Testis (tissue), 2 donors: ENCODE measurements at regions not wholly inside any gene's neighbourhood (a gene's known extent, or its start where the extent isn't known, plus 50 kb on each side); places are given as distances from the start of the nearest gene placed in this dataset.

ENCODE experiments used
- DNase-seq: peaks from one replicate; pipeline ENCODE4 v3.0.0-alpha.2; 2019
- H3K27ac ChIP-seq, 2 donors: fragments of 200-600 bp; sonication (generic); one replicate each; pipeline ENCODE4 v1.5.1; 2019
- H3K27me3 ChIP-seq: fragments of 200-600 bp; sonication (generic); one replicate; pipeline ENCODE4 v1.5.1; 2019
- H3K36me3 ChIP-seq: fragments of 200-600 bp; sonication (generic); one replicate; pipeline ENCODE4 v1.5.1; 2017; ENCODE audit warnings: low read depth; ENCODE audit errors: missing control alignments
- H3K4me1 ChIP-seq: fragments of 200-600 bp; sonication (generic); one replicate; pipeline ENCODE4 v1.5.1; 2019
- H3K4me3 ChIP-seq, 2 donors: fragments of 200-600 bp; sonication (generic); one replicate each; pipeline ENCODE4 v1.5.1; 2017 to 2019
- H3K9me3 ChIP-seq: fragments of 200-600 bp; sonication (generic); one replicate; pipeline ENCODE4 v1.5.1; 2017
- POLR2A ChIP-seq: fragments of 450-650 bp; IDR thresholded peaks from one replicate; pipeline ENCODE4 v1.6.1; 2017; ENCODE audit warnings: antibody characterized with exemption, mild to moderate bottlenecking, moderate library complexity
- WGBS, 2 donors: methylation state at CpG; one replicate each; pipeline ENCODE4 v1.1.5; 2018; 5-methylcytosine and 5-hydroxymethylcytosine counted together
- intact Hi-C: fragments of 100-400 bp; cut with DNase I; formaldehyde crosslinking; loops from one replicate; pipeline ENCODE4 v1.15.1; 2023; ENCODE audit warnings: low total_unique reads
- TF ChIP-seq, protein P1 (sequence below), 3 experiments: fragments of 450-650 bp in 2 of 3; fragments of 200-600 bp in 1 of 3; sonication (generic) in 1 of 3; IDR thresholded peaks; one replicate each; pipeline ENCODE4 v1.5.1; 2016 to 2019; ENCODE audit warnings: antibody characterized with exemption in 3 of 3, mild to moderate bottlenecking in 2 of 3, moderate library complexity in 1 of 3

DNA sequence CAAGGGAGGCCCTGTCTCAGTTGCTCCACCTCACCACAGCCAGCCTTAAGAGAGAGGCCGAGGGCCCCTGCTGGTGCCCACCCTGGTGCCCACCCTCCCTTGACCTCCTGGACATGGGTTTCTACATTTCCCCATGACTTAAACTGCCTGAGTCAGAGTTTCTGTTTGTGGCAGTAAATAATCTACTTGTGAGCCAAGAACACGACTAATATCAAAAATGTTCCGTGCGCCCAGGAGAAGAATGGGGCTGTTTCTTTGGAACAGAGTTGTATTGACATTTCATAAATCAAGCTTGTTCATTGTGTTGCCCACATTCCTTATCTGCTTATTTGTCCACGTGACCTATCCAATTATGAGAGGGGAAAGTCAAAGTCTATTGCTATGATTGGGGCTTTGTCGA, 143.5 kb downstream of the ANKRD60 start:
- H3K27ac ChIP-seq, result no peak overlapping the region
- WGBS, 2 donors, result 78 to 93% methylated on average over 6 of the region's 6 CpGs

DNA sequence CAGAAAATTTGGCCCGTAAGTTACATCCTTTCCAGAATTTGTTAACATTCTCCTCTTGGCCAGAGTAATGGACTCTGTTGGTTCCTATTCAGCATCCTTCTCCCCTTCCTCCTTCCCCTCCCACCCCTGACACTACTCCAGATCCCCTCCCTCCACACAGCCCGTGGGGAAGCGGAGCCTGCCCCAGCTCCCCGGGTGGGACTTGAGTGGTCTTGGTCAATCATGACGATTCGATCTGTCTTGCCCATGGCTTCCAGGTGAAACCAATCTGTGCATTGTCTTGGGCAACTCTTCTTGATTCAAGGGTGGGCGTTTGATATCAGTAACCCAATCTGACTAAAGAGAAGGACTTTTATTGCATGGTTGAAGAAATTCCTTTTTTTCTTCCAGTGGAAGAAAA, 143.9 kb downstream of the ANKRD60 start:
- no peaks in the 10 kb centered on the region for H3K4me1 ChIP-seq
- H3K27ac ChIP-seq, result no peak overlapping the region
- H3K9me3 ChIP-seq, result no peaks in the 10 kb centered on the region
- H3K4me3 ChIP-seq, result no peak overlapping the region
- no peaks in the 10 kb centered on the region for H3K27me3 ChIP-seq
- no peak for DNase-seq
- TF ChIP-seq, protein P1, sequence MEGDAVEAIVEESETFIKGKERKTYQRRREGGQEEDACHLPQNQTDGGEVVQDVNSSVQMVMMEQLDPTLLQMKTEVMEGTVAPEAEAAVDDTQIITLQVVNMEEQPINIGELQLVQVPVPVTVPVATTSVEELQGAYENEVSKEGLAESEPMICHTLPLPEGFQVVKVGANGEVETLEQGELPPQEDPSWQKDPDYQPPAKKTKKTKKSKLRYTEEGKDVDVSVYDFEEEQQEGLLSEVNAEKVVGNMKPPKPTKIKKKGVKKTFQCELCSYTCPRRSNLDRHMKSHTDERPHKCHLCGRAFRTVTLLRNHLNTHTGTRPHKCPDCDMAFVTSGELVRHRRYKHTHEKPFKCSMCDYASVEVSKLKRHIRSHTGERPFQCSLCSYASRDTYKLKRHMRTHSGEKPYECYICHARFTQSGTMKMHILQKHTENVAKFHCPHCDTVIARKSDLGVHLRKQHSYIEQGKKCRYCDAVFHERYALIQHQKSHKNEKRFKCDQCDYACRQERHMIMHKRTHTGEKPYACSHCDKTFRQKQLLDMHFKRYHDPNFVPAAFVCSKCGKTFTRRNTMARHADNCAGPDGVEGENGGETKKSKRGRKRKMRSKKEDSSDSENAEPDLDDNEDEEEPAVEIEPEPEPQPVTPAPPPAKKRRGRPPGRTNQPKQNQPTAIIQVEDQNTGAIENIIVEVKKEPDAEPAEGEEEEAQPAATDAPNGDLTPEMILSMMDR (IDR thresholded peaks at IDR 0.05), result no peak
- TF ChIP-seq POLR2A, result no peak
- H3K36me3 ChIP-seq, result no peaks in the 10 kb centered on the region
- intact Hi-C loops, result loop anchor here (10.0 kb wide), 1 partner anchor 430 kb away; no protein-coding TSS in a partner anchor
- 91 to 92% methylated on average over 7 of the region's 7 CpGs for WGBS, 2 donors

More for the DNA sequence above, 143.5 kb downstream of the ANKRD60 start:
- intact Hi-C loops, result loop anchor here (10.0 kb wide), 1 partner anchor 430 kb away; no protein-coding TSS in a partner anchor
- H3K9me3 ChIP-seq, result no peaks in the 10 kb centered on the region
- TF ChIP-seq POLR2A, result no peak
- TF ChIP-seq, protein P1 (IDR thresholded peaks at IDR 0.05), result no peak
- no peaks in the 10 kb centered on the region for H3K4me1 ChIP-seq
- no peaks in the 10 kb centered on the region for H3K27me3 ChIP-seq
- peak; percentile 1 for DNase-seq
- H3K36me3 ChIP-seq, result no peaks in the 10 kb centered on the region
- no peak overlapping the region for H3K4me3 ChIP-seq

DNA sequence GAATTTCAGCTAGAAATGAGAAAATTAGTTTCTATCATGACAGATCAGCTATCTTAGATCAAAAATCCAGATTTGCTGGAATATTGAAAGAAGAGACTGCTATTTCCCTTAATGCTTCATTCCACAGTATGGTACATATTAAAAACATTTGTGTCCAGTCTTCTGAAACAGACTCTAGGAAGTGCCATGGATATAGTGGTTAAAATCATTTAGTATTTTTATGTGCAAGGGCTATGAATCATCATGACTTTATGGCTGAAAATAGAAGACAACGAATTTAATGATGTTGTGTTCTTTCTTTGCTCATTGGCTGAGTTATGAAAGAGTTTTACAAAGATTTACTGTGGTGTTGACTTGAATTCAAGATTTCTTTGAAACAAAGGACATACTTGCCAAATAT, 146.6 kb downstream of the ANKRD60 start:
- WGBS, 2 donors, result 40 to 41% methylated on average over 1 of the region's 1 CpG
- H3K9me3 ChIP-seq, result no peaks in the 10 kb centered on the region
- TF ChIP-seq POLR2A, result no peak
- TF ChIP-seq, protein P1 (IDR thresholded peaks at IDR 0.05), result no peak
- no peak overlapping the region for H3K4me3 ChIP-seq
- H3K36me3 ChIP-seq, result no peaks in the 10 kb centered on the region
- no peak overlapping the region for H3K27ac ChIP-seq
- H3K4me1 ChIP-seq, result no peaks in the 10 kb centered on the region
- DNase-seq, result no peak
- intact Hi-C loops, result loop anchor here (10.0 kb wide), 1 partner anchor 427 kb away; no protein-coding TSS in a partner anchor
- no peaks in the 10 kb centered on the region for H3K27me3 ChIP-seq

DNA sequence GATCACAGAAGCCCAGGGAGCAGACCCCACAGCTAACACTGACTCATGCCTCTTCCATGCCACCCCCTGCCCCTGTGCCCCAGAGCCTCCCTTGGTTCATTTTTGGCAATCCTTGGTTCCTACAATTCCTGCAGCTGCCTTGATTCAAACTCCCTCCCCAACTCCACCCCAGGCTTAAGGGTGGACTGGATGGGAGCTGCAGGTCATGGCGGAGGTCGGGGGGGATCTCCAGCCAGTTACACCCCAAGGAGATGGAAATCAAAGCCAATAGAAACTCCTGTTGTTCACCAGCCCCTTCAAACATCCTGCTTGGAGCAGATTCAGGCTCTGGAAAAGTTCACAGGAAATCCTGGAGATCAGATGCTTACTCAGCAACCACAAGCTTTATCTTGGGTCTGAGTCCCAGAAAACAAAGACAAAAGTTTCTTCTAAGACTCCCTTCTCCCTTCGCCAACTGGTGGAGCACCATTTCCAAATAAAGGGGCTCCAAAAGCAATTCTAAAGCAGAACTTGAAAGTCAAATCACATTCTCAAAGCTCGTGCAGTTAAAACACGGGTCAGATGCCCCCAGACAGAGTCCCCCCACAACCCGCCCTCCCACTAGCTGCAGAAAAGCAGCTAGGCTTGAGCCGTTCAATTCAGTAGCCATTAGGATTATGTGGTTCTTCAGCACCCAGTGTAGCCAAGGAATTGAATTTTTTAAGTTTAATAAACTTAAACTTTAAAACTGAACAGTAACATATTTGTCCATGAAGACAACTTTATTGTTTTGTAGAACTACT, 149.5 kb downstream of the ANKRD60 start:
- peak; percentile 11 for DNase-seq
- Histone ChIP-seq H3K27ac (no peak overlapping the region), H3K4me1 (peaks cover 10% of the 10 kb centered on the region), H3K36me3 (no peaks in the 10 kb centered on the region), H3K27me3 (no peaks in the 10 kb centered on the region), H3K4me3 (no peak overlapping the region), H3K9me3 (no peaks in the 10 kb centered on the region)
- intact Hi-C loops, result no loop called here
- WGBS, 2 donors, result 59 to 84% methylated on average over 7 of the region's 7 CpGs
- TF ChIP-seq POLR2A, result no peak
- TF ChIP-seq, protein P1 (IDR thresholded peaks at IDR 0.05), result no peak

DNA sequence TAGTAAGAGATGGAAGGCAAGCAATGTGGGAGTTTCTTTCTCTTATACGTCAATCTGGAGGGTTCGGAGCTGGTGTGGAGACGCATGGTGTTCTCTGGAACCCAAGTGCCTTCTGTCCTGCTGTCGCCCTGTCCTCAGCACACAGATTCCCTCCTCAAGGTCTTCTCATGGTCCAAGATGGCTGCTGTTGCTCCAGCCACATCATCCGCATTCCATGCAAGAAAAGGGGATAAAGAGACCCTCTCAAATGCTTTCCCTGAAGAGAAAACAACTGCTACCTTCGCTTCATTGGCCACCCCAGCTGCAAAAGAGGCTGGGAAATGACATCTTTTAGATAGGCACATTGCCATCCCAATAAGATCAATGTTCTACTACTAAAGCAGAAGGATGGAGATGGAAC, 151.2 kb downstream of the ANKRD60 start:
- Histone ChIP-seq H3K27ac (no peak overlapping the region), H3K27me3 (no peaks in the 10 kb centered on the region), H3K4me1 (peaks cover 10% of the 10 kb centered on the region), H3K36me3 (no peaks in the 10 kb centered on the region), H3K9me3 (no peaks in the 10 kb centered on the region), H3K4me3 (no peak overlapping the region)
- TF ChIP-seq, protein P1 (IDR thresholded peaks at IDR 0.05), result no peak
- TF ChIP-seq POLR2A, result no peak
- WGBS, 2 donors, result 95 to 96% methylated on average over 6 of the region's 6 CpGs
- intact Hi-C loops, result no loop called here
- no peak for DNase-seq
